SK-N-SH treated with all-trans-retinoic acid at 6 μM for 48 hours (cell line): ENCODE measurements at regions not wholly inside any gene's neighbourhood (a gene's known extent, or its start where the extent isn't known, plus 50 kb on each side); places are given as distances from the start of the nearest gene placed in this dataset.

Source experiments
- ATAC-seq: fragments of 200-7000 bp; cut with Tn5 transposase; 3 replicates; pipeline ENCODE4 v1.9.1; 2020; ENCODE audit warnings: mild to moderate bottlenecking, moderate library complexity
- ARNTL ChIP-seq: fragments of 450-650 bp; formaldehyde crosslinking; IDR thresholded peaks from 2 replicates; pipeline ENCODE4 v1.5.0; 2020; ENCODE audit warnings: low read depth, mild to moderate bottlenecking, moderate library complexity, borderline replicate concordance
- BACH2 ChIP-seq: fragments of 250-450 bp; sonication (Bioruptor Pico); IDR thresholded peaks from 2 replicates; pipeline ENCODE4 v1.9.0; 2021; ENCODE audit warnings: mild to moderate bottlenecking, borderline replicate concordance
- CREB5 ChIP-seq: fragments of 250-450 bp; sonication (Bioruptor Pico); IDR thresholded peaks from 2 replicates; pipeline ENCODE4 v1.5.1; 2020; ENCODE audit warnings: low read depth, mild to moderate bottlenecking, moderate library complexity
- CSDC2 ChIP-seq: fragments of 250-450 bp; sonication (Bioruptor Pico); IDR thresholded peaks from 2 replicates; pipeline ENCODE4 v1.5.0; 2020; ENCODE audit warnings: mild to moderate bottlenecking, moderate library complexity
- CSRNP3 ChIP-seq: fragments of 250-450 bp; sonication (Bioruptor Pico); IDR thresholded peaks from 2 replicates; pipeline ENCODE4 v1.5.1; 2021; ENCODE audit warnings: mild to moderate bottlenecking, moderate library complexity
- GLIS3 ChIP-seq: fragments of 250-450 bp; sonication (Bioruptor Pico); IDR thresholded peaks from 2 replicates; pipeline ENCODE4 v1.5.0; 2020; ENCODE audit warnings: mild to moderate bottlenecking, moderate library complexity
- OSR1 ChIP-seq: fragments of 250-450 bp; sonication (Bioruptor Pico); IDR thresholded peaks from 2 replicates; pipeline ENCODE4 v1.8.0; 2022; ENCODE audit warnings: moderate library complexity, mild to moderate bottlenecking, inconsistent platforms
- PATZ1 ChIP-seq: fragments of 250-450 bp; sonication (Bioruptor Pico); IDR thresholded peaks from 2 replicates; pipeline ENCODE4 v1.8.0; 2020; ENCODE audit warnings: mild to moderate bottlenecking, moderate library complexity, borderline replicate concordance
- PPARA ChIP-seq: fragments of 250-450 bp; sonication (Bioruptor Pico); IDR thresholded peaks from 2 replicates; pipeline ENCODE4 v1.5.0; 2020; ENCODE audit warnings: mild to moderate bottlenecking, borderline replicate concordance
- RARB ChIP-seq: fragments of 250-450 bp; sonication (Bioruptor Pico); IDR thresholded peaks from 2 replicates; pipeline ENCODE4 v1.8.0; 2021; ENCODE audit warnings: mild to moderate bottlenecking, moderate library complexity
- SNAI2 ChIP-seq: fragments of 250-450 bp; sonication (Bioruptor Pico); IDR thresholded peaks from 2 replicates; pipeline ENCODE4 v1.5.0; 2020; ENCODE audit warnings: mild to moderate bottlenecking, moderate library complexity
- TCF4 ChIP-seq: fragments of 250-450 bp; sonication (Bioruptor Pico); IDR thresholded peaks from 2 replicates; pipeline ENCODE4 v1.8.0; 2021; ENCODE audit warnings: mild to moderate bottlenecking, moderate library complexity, borderline replicate concordance
- TOX ChIP-seq: fragments of 250-450 bp; sonication (Bioruptor Pico); IDR thresholded peaks from 2 replicates; pipeline ENCODE4 v1.8.0; 2021; ENCODE audit warnings: mild to moderate bottlenecking, moderate library complexity, borderline replicate concordance
- TSHZ2 ChIP-seq: fragments of 250-450 bp; sonication (Bioruptor Pico); IDR thresholded peaks from 2 replicates; pipeline ENCODE4 v1.5.0; 2020; ENCODE audit warnings: mild to moderate bottlenecking, moderate library complexity
- ZC3H10 ChIP-seq: fragments of 250-450 bp; sonication (Bioruptor Pico); IDR thresholded peaks from 2 replicates; pipeline ENCODE4 v1.5.1; 2021; ENCODE audit warnings: mild to moderate bottlenecking, moderate library complexity
- ZFP3 ChIP-seq: fragments of 250-450 bp; sonication (Bioruptor Pico); IDR thresholded peaks from 2 replicates; pipeline ENCODE4 v1.5.0; 2020; ENCODE audit warnings: mild to moderate bottlenecking, moderate library complexity
- ZFP30 ChIP-seq: fragments of 450-650 bp; formaldehyde crosslinking; IDR thresholded peaks from 2 replicates; pipeline ENCODE4 v1.5.0; 2022; ENCODE audit warnings: mild to moderate bottlenecking, moderate library complexity
- ZNF565 ChIP-seq: fragments of 450-650 bp; formaldehyde crosslinking; conservative IDR thresholded peaks from 2 replicates; pipeline ENCODE4 v1.5.0; 2020; ENCODE audit warnings: low read depth, mild to moderate bottlenecking, moderate library complexity
- ZNF8 ChIP-seq: fragments of 450-650 bp; formaldehyde crosslinking; IDR thresholded peaks from 2 replicates; pipeline ENCODE4 v1.5.0; 2020; ENCODE audit warnings: mild to moderate bottlenecking, moderate library complexity

GRCh38 chr5:2499917-2500316, 251.6 kb downstream of the IRX2 start:
- TF ChIP-seq GLIS3 (CRISPR knock-in tag): no peak
- TF ChIP-seq TSHZ2: no peak
- no peak for TF ChIP-seq TOX (CRISPR knock-in tag)
- no peak for TF ChIP-seq OSR1 (CRISPR knock-in tag)
- TF ChIP-seq TCF4 (CRISPR knock-in tag): no peak
- TF ChIP-seq ZNF565 (CRISPR knock-in tag): no peak
- TF ChIP-seq CSRNP3 (CRISPR knock-in tag): no peak
- TF ChIP-seq, all 23 proteins: peak for 0

GRCh38 chr5:2496891-2497290, 254.6 kb downstream of the IRX2 start:
- no peak for ATAC-seq
- TF ChIP-seq TCF4 (CRISPR knock-in tag) (no peak), CSDC2 (CRISPR knock-in tag) (no peak), TOX (CRISPR knock-in tag) (no peak), ARNTL (CRISPR knock-in tag) (no peak), GLIS3 (CRISPR knock-in tag) (no peak), ZNF8 (CRISPR knock-in tag) (no peak), TSHZ2 (no peak), ZC3H10 (CRISPR knock-in tag) (no peak), CSRNP3 (CRISPR knock-in tag) (no peak), RARB (CRISPR knock-in tag) (no peak), ZFP3 (CRISPR knock-in tag) (no peak), OSR1 (CRISPR knock-in tag) (no peak), CREB5 (CRISPR knock-in tag) (no peak), PPARA (no peak)

More at GRCh38 chr5:2499917-2500316, 251.6 kb downstream of the IRX2 start:
- no peak for ATAC-seq

GRCh38 chr5:2496126-2496525, 255.4 kb downstream of the IRX2 start:
- TF ChIP-seq ZNF8 (CRISPR knock-in tag): no peak
- TF ChIP-seq CREB5 (CRISPR knock-in tag): no peak
- TF ChIP-seq TOX (CRISPR knock-in tag): no peak
- ATAC-seq: no peak

GRCh38 chr5:2493356-2493755, 258.1 kb downstream of the IRX2 start:
- ATAC-seq: no peak
- TF ChIP-seq BACH2 (CRISPR knock-in tag) (no peak), PATZ1 (no peak), ZFP30 (CRISPR knock-in tag) (no peak), SNAI2 (CRISPR knock-in tag) (no peak), ZC3H10 (CRISPR knock-in tag) (no peak), PPARA (no peak), ARNTL (CRISPR knock-in tag) (no peak), ZFP3 (CRISPR knock-in tag) (no peak)
